HTR-8/SVneo (cell line): ENCODE measurements at regions not wholly inside any gene's neighbourhood (a gene's known extent, or its start where the extent isn't known, plus 50 kb on each side); places are given as distances from the start of the nearest gene placed in this dataset.

Experiments used
- DNase-seq: peaks from one replicate; pipeline ENCODE4 v3.0.0; 2011; ENCODE audit warnings: low spot score, mixed read lengths; ENCODE audit not compliant: insufficient read length
- FAIRE-seq: peaks from 2 replicates; lab custom pipeline; 2011; peaks lifted over from hg19 to GRCh38; lab: Jason Lieb, UNC

GRCh38 chr9:129240581-129241211, 62.6 kb upstream of the IER5L start:
- FAIRE-seq, result no peak
- no peak for DNase-seq

DNA sequence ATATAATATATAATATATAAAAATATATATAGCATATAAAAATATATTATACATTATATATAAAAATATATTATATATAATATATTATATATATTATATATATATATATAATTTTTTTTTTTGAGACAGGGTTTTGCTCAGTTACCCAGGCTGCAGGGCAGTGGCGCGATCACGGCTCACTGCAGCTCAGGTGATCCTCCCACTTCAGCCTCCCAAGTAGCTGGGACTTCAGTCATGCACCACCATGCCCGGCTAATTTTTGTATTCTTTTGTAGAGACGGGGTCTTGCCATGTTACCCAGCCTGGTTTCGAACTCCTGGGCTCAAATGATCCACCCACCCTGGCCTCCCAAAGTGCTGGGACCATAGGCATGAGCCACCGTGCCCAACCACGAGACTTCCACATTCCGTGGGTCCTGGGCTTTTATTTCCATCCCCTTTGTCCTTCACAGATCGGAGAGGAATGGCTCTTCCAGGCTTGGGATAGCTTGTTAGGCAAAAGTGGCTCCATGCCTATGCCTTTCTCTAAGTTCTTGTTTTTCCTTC, 62.0 kb upstream of the IER5L start:
- FAIRE-seq (no peak), DNase-seq (no peak)

- no peak for FAIRE-seq
- DNase-seq, result no peak
Measured at GRCh38 chr9:129237803-129238202, 59.7 kb upstream of the IER5L start.

GRCh38 chr9:129237164-129237611, 59.1 kb upstream of the IER5L start:
- DNase-seq, result peak; percentile 40
- peak; percentile 31 for FAIRE-seq

GRCh38 chr9:129236441-129237145, 58.5 kb upstream of the IER5L start:
- no peak for DNase-seq
- FAIRE-seq, result no peak

DNA sequence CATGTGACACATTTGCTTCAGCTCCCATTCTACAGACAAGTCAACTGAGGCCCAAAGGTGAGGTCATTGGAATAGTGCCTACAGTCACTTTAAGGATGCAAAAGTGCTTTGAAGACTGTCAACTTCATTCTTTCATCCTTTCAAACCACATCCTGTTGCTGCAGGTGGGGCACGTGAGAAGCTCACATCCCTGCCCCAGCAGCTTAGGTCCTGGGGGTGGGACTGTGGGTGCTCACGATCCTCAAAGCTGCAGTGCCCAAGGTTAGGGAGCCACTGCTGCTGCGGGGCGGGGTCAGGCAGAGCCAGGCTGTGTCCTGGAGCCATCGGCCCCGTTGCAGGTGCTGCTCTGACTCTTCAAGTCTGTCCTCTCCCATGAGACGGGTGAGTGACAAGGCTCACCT, 57.9 kb upstream of the IER5L start:
- FAIRE-seq, result no peak
- no peak for DNase-seq

DNA sequence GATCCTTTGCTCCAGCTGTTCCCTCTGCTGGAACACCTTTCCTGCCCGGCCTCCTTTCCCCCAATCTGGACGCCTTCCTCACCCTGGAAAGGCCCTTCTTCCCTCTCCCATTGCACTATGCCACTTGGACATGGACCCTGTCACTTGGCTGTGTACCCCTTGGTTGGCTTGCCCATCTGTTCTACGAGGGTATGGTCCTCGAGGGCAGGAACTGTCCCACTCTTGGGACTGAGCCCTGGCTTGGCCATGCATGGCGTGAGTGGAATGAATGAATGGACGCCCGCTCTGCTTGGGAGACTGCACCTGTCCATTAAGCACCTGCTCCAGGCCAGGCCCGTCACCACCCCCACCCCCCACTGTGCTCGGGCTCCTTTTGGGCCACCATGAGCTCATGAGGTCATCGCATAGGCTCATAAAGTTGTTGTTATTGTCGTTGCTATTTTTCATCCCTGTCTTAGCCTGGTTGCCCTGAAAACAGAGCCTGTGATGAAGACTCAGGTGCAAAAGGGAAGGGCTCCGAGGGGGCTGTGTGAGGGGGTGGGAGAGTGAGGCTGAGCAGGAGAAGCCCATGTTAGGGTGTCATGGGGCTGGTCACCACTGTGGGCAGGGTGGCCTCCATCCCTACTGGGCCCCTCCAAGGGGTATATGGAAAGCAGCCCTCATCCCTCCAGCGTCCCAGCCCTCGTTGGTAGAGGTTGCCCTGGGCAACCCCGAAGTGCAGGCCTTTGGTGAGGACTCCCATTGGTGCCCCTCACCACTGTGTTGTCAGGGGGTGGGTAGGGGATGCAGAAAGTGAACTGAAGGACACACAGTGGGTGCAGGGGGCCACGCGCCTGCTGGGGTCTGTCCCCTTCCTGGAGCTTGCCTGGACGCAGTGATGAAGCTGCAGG, 57.2 kb upstream of the IER5L start:
- DNase-seq (no peak), FAIRE-seq (no peak)

DNA sequence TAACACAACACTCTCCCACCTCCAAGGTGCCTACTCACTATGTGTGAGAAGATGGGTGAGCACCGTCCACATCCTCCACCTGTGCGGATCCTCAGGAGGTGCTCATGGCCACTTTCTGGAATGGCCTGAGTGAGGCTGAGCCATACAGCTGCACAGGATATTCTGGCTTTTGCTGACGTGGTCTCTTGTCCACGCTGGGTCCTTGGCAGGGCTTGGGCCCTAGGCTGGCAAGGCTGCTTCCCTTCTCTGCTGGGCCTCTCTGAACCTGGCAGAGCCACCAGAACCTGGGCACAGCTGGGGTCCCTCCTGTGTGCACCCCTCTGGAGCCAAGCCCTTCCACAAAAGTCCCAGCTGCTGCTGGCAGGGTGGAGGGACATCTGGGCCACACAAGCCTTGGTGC, 56.4 kb upstream of the IER5L start:
- no peak for DNase-seq
- no peak for FAIRE-seq

DNA sequence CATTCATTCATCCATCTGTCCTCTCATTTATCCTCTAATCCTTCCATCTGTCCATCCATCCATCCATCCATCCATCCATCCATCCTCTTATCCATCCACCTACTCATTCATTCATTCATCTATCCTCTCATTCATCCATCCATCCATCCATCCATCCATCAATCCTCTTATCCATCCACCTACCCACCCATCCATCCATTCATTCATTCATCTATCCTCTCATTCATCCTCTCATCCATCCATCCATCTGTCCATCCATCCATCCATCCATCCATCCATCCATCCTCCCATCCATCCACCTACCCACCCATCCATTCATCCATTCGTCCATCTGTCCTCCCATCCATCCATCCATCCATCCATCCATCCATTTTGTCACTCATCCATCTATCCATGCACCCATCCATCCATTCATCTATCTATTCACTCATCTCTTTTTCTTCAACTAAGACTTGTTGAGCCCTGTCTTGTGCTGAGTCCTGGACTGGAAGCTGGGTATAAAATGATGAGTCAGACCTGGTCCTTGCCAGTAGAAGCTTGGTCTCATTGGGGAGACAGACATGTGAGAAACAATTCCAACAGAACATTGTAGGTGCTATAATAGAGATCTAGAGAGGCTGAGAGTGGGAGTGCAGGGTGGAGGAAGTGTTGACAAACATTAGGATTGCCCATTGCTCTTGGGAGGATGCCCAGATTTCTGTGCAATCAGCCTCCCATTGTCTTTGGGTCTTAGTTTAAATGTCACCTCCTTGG, 55.0 kb upstream of the IER5L start:
- DNase-seq (no peak), FAIRE-seq (no peak)

DNA sequence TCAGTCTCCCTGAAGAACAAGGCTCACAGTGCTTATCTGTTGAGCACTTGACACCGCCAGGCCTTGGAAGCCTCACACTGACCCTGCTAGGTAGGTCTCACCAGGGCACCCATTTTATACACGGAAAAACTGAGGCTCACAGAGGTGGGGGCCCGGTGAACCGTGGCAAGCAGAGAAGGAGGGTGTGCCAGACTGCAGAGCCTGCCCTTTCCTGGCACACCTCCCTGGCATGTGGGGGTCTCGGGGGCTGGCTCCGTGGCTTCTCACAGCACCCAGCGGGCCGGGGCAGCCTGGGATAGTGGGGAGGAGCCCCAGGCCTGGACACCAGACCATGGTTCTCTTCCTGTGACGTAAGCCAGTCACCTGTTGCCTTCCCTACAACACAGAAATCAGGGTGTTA, 53.7 kb upstream of the IER5L start:
- no peak for FAIRE-seq
- no peak for DNase-seq

DNA sequence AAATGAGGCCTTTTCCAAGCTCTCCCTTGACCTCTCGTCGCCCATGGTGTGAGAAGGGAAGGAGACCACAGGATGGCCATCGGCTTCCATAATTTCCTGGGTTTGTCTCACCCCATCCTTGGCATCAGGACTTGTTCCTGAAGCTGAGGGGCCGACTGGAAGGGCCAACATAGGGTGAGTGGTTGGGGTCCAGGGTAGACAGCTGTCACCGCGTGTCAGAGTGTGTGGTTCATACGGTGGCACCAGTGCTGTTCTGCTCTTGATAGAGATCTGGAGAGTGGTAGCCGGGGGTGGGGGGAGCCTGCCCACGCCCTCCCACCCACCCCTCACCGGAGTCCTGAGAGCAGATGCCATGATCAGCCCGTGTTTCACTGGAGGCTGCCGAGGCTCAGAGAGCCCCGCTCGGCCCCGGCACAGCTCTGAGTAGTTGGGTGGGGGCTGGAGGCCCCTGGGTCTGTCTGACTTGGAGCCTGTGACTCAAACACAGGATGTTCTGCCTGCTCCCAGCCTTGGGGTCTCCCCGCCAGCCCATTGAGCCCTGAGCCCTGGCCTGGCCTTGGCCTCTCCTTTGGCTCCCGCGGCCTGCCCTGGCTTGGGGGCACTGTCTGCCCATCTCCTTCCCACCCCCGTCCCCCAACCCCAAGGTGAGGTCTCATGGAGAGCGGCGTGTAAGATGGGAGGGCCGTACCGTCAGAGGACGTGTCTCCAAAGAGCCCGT, 53.1 kb upstream of the IER5L start:
- FAIRE-seq, result no peak
- DNase-seq, result no peak

GRCh38 chr9:129230302-129230701, 52.2 kb upstream of the IER5L start:
- DNase-seq (no peak), FAIRE-seq (no peak)
